H1 (cell line): ENCODE measurements at regions not wholly inside any gene's neighbourhood (a gene's known extent, or its start where the extent isn't known, plus 50 kb on each side); places are given as distances from the start of the nearest gene placed in this dataset.

ENCODE experiments used
- CTCF ChIA-PET: fragments of 300-600 bp; sonication (Branson Sonifier 250); formaldehyde crosslinking; loops from one replicate; lab custom pipeline; 2021; ENCODE audit not compliant: partially characterized antibody; lab: Charles Lee
- POLR2A ChIA-PET: fragments of 300-600 bp; sonication (Branson Sonifier 250); formaldehyde crosslinking; loops from one replicate; lab custom pipeline; 2021; ENCODE audit warnings: inconsistent platforms; ENCODE audit not compliant: partially characterized antibody; lab: Charles Lee
- DNase-seq, 2 experiments: peaks; one replicate each; pipeline versions ENCODE4 v3.0.0 to v3.0.0-alpha.2; 2010 to 2022; ENCODE audit warnings: low spot score in 2 of 2, low read depth in 1 of 2, mixed read lengths in 1 of 2
- FAIRE-seq: peaks from 2 replicates; lab custom pipeline; 2011; peaks lifted over from hg19 to GRCh38; lab: Jason Lieb, UNC
- H2AFZ ChIP-seq: 2 replicates; pipeline ENCODE4 v1.8.1; 2012; ENCODE audit warnings: low read length, inconsistent platforms
- H2AK5ac ChIP-seq: 2 replicates; pipeline ENCODE4 v1.6.1; 2013; ENCODE audit warnings: low read depth, low read length
- H2BK120ac ChIP-seq: replicated peaks from 2 replicates; pipeline ENCODE3; 2013; ENCODE audit warnings: low read depth, low read length, inconsistent platforms
- H2BK12ac ChIP-seq: 2 replicates; pipeline ENCODE4 v1.6.1; 2013; ENCODE audit warnings: low read depth, low read length
- H2BK15ac ChIP-seq: 2 replicates; pipeline ENCODE4 v1.6.1; 2013; ENCODE audit warnings: low read length
- H2BK20ac ChIP-seq: 2 replicates; pipeline ENCODE4 v1.6.1; 2013; ENCODE audit warnings: low read length
- H2BK5ac ChIP-seq: 2 replicates; pipeline ENCODE4 v1.6.1; 2013; ENCODE audit warnings: low read depth, low read length
- H3K14ac ChIP-seq: 2 replicates; pipeline ENCODE4 v1.6.1; 2013; ENCODE audit warnings: inconsistent platforms; ENCODE audit not compliant: insufficient read length
- H3K18ac ChIP-seq: 2 replicates; pipeline ENCODE4 v1.6.1; 2013; ENCODE audit warnings: low read length; ENCODE audit errors: extremely low read depth
- H3K23ac ChIP-seq: 2 replicates; pipeline ENCODE4 v1.6.1; 2013; ENCODE audit warnings: inconsistent platforms; ENCODE audit not compliant: insufficient read length
- H3K23me2 ChIP-seq: 2 replicates; pipeline ENCODE4 v1.6.1; 2013; ENCODE audit warnings: low read depth, low read length
- H3K27ac ChIP-seq: 2 replicates; pipeline ENCODE4 v1.6.1; 2011; ENCODE audit warnings: low read depth, low read length, inconsistent platforms
- H3K27me3 ChIP-seq, 4 experiments: replicated peaks in 1 of 4; 1 replicate in 1 of 4; 2 replicates in 3 of 4; pipeline versions ENCODE4 v1.6.1 to v1.8.1; 2011 to 2013; ENCODE audit warnings: low read length in 3 of 4, mild to moderate bottlenecking in 3 of 4, inconsistent platforms in 2 of 4, mixed read lengths in 2 of 4, moderate library complexity in 1 of 4; ENCODE audit not compliant: control insufficient read depth in 3 of 4, insufficient read depth in 3 of 4; ENCODE audit errors: extremely low read depth in 1 of 4
- H3K36me3 ChIP-seq, 4 experiments: 2 replicates each; pipeline versions ENCODE4 v1.6.1 to v1.8.1; 2011 to 2013; ENCODE audit warnings: mild to moderate bottlenecking in 4 of 4, low read length in 3 of 4, moderate library complexity in 2 of 4, control low read depth in 1 of 4, inconsistent platforms in 1 of 4; ENCODE audit not compliant: insufficient read depth in 4 of 4, control insufficient read depth in 2 of 4
- H3K4ac ChIP-seq: replicated peaks from 2 replicates; pipeline ENCODE3; 2013; ENCODE audit warnings: low read length, low read depth, mixed read lengths, inconsistent platforms; ENCODE audit not compliant: insufficient read length
- H3K4me1 ChIP-seq, 4 experiments: replicated peaks in 1 of 4; 1 replicate in 1 of 4; 2 replicates in 3 of 4; pipeline versions ENCODE4 v1.6.1 to v1.8.1; 2011 to 2013; ENCODE audit warnings: low read length in 3 of 4, inconsistent platforms in 2 of 4, mixed read lengths in 1 of 4; ENCODE audit not compliant: insufficient read depth in 4 of 4, control insufficient read depth in 3 of 4
- H3K4me2 ChIP-seq, 2 experiments: 2 replicates each; pipeline versions ENCODE4 v1.6.1 to v1.8.1; 2011 to 2013; ENCODE audit warnings: low read depth in 2 of 2, low read length in 2 of 2, control low read depth in 1 of 2, inconsistent platforms in 1 of 2, mild to moderate bottlenecking in 1 of 2; ENCODE audit not compliant: insufficient read depth in 1 of 2
- H3K4me3 ChIP-seq, 4 experiments: fragments of 200-600, 300-600 bp in 1 of 4; sonication (generic), shearing (Covaris generic), sonication (Bioruptor Twin) in 1 of 4; 2 replicates each; pipeline versions ENCODE4 v1.5.1 to v1.8.1; 2011 to 2016; ENCODE audit warnings: low read length in 4 of 4, low read depth in 3 of 4, control low read depth in 2 of 4, inconsistent platforms in 2 of 4, mild to moderate bottlenecking in 2 of 4, mixed read lengths in 1 of 4, moderate library complexity in 1 of 4; ENCODE audit not compliant: insufficient read depth in 2 of 4; ENCODE audit errors: extremely low read depth in 1 of 4
- H3K56ac ChIP-seq: replicated peaks from 2 replicates; pipeline ENCODE3; 2013; ENCODE audit warnings: low read depth, mild to moderate bottlenecking, mixed read lengths, low read length, inconsistent platforms; ENCODE audit not compliant: insufficient read length
- H3K79me1 ChIP-seq: 2 replicates; pipeline ENCODE4 v1.6.1; 2013; ENCODE audit warnings: low read depth, low read length, control low read depth
- H3K79me2 ChIP-seq, 2 experiments: 2 replicates each; pipeline versions ENCODE4 v1.6.1 to v1.8.1; 2012 to 2013; ENCODE audit warnings: low read length in 2 of 2, mild to moderate bottlenecking in 2 of 2, inconsistent platforms in 1 of 2; ENCODE audit not compliant: insufficient read depth in 2 of 2, control insufficient read depth in 1 of 2
- H3K9ac ChIP-seq, 4 experiments: replicated peaks in 1 of 4; 1 replicate in 1 of 4; 2 replicates in 3 of 4; pipeline versions ENCODE4 v1.6.1 to v1.8.1; 2011 to 2013; ENCODE audit warnings: low read depth in 3 of 4, low read length in 3 of 4, control low read depth in 2 of 4, mild to moderate bottlenecking in 2 of 4, moderate library complexity in 2 of 4, inconsistent platforms in 1 of 4; ENCODE audit errors: extremely low read depth in 1 of 4
- H3K9me3 ChIP-seq, 2 experiments: 2 replicates each; pipeline versions ENCODE4 v1.6.1 to v1.8.1; 2012 to 2013; ENCODE audit warnings: mild to moderate bottlenecking in 2 of 2, moderate library complexity in 2 of 2, control low read depth in 1 of 2, inconsistent platforms in 1 of 2, low read depth in 1 of 2, low read length in 1 of 2, mixed read lengths in 1 of 2; ENCODE audit not compliant: insufficient read depth in 2 of 2
- H4K20me1 ChIP-seq, 2 experiments: replicated peaks in 1 of 2; 2 replicates each; pipeline versions ENCODE3 to v1.8.1; 2011 to 2013; ENCODE audit warnings: inconsistent platforms in 2 of 2, low read length in 2 of 2, mild to moderate bottlenecking in 1 of 2; ENCODE audit not compliant: insufficient read depth in 2 of 2, control insufficient read depth in 1 of 2
- H4K5ac ChIP-seq: 2 replicates; pipeline ENCODE4 v1.6.1; 2013; ENCODE audit warnings: low read length, low read depth, mixed read lengths, inconsistent platforms; ENCODE audit not compliant: insufficient read length
- H4K8ac ChIP-seq: 2 replicates; pipeline ENCODE4 v1.8.0; 2013; ENCODE audit warnings: mild to moderate bottlenecking, moderate library complexity, low read length, inconsistent platforms; ENCODE audit not compliant: insufficient read depth; ENCODE audit errors: extremely low read depth
- H4K91ac ChIP-seq: replicated peaks from 2 replicates; pipeline ENCODE3; 2013; ENCODE audit warnings: low read length, mixed read lengths, inconsistent platforms; ENCODE audit not compliant: insufficient read length
- GTF2F1 ChIP-seq: IDR thresholded peaks from 2 replicates; pipeline ENCODE4 v1.6.1; 2012; ENCODE audit warnings: low read depth, low read length, improper control_type of control experiment, borderline replicate concordance
- JUN ChIP-seq: IDR thresholded peaks from 2 replicates; pipeline ENCODE4 v1.6.1; 2011; ENCODE audit warnings: low read depth, mild to moderate bottlenecking, improper control_type of control experiment, low read length
- KDM4A ChIP-seq: IDR thresholded peaks from one replicate; pipeline ENCODE4 v1.7.1; 2012; ENCODE audit warnings: low read depth, mild to moderate bottlenecking, moderate library complexity, low read length, inconsistent platforms; ENCODE audit not compliant: severe bottlenecking
- SIRT6 ChIP-seq: IDR thresholded peaks from one replicate; pipeline ENCODE4 v1.7.1; 2012; ENCODE audit warnings: low read length, inconsistent platforms
- SP1 ChIP-seq: IDR thresholded peaks from 2 replicates; pipeline ENCODE4 v1.6.1; 2011; ENCODE audit warnings: low read depth, low read length
- SUZ12 ChIP-seq: fragments of 200-600 bp; sonication (generic); IDR thresholded peaks from 2 replicates; pipeline ENCODE4 v1.6.1; 2012; ENCODE audit warnings: mild to moderate bottlenecking, inconsistent platforms, low read length, moderate library complexity, mixed read lengths
- TAF1 ChIP-seq: IDR thresholded peaks from 2 replicates; pipeline ENCODE4 v1.6.1; 2011; ENCODE audit warnings: mild to moderate bottlenecking, low read depth, low read length
- ZNF274 ChIP-seq: IDR thresholded peaks from 2 replicates; pipeline ENCODE4 v1.7.0; 2012; ENCODE audit warnings: low read length, borderline replicate concordance; ENCODE audit errors: extremely low read depth
- WGBS, 2 experiments: shearing (Covaris generic) in 1 of 2; methylation state at CpG; one replicate each; pipeline versions ENCODE4 v1.1.6 to v1.1.7; 2013 to 2015; ENCODE audit warnings: low lambda C conversion rate in 2 of 2, mixed read lengths in 2 of 2, inconsistent platforms in 1 of 2, low coverage in 1 of 2, missing lambda C conversion rate in 1 of 2; ENCODE audit not compliant: insufficient replicate concordance in 2 of 2, insufficient coverage in 1 of 2, insufficient read length in 1 of 2; ENCODE audit errors: extremely low coverage in 1 of 2, missing lambda C conversion rate in 1 of 2; 5-methylcytosine and 5-hydroxymethylcytosine counted together

DNA sequence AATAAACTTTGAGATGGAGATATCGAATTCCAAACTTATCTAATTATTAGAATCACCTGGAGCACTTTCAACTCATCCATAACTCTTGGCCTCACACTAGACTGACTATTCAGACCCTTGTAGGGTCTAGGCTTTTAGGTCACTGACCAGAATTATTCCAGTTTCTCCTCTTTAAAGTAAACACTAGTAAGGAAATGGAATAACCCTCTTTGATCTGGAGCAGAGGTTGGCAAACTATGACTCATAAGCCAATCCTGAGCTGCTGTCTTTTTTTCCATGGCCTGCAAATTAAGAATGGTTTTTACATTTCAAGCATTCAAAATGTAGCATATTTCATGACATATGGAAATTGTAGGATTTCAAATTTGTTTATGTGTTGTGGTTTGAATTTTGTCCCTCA lies 1601.9 kb downstream of the REEP3 start:
- Histone ChIP-seq H3K4me3 (no peak overlapping the region), H2BK20ac (no peak overlapping the region), H2AK5ac (no peak overlapping the region), H3K56ac (no peak overlapping the region), H3K4ac (no peak overlapping the region), H3K9ac (no peak overlapping the region), H3K27ac (no peak overlapping the region), H2AFZ (no peak overlapping the region), H4K8ac (no peak overlapping the region), H3K14ac (no peak overlapping the region), H4K91ac (no peak overlapping the region), H4K20me1 (no peaks in the 10 kb centered on the region), H3K79me2 (no peaks in the 10 kb centered on the region), H3K23me2 (no peaks in the 10 kb centered on the region; the same call in 1 of the 2 replicates), H3K27me3 (no peaks in the 10 kb centered on the region), H2BK5ac (no peak overlapping the region), H3K9me3 (no peaks in the 10 kb centered on the region), H2BK15ac (no peak overlapping the region), H3K36me3 (no peaks in the 10 kb centered on the region), H3K79me1 (no peaks in the 10 kb centered on the region), H2BK120ac (no peak overlapping the region), H2BK12ac (no peak overlapping the region), H4K5ac (no peak overlapping the region), H3K4me2 (no peak overlapping the region), H3K4me1 (no peaks in the 10 kb centered on the region), H3K18ac (no peak overlapping the region), H3K23ac (no peak overlapping the region)
- POLR2A ChIA-PET, result no interaction called here
- CTCF ChIA-PET, result no interaction called here
- WGBS, 2 experiments, result 81% methylated on average over 1 of the region's 1 CpG; no CpG with 5 or more reads in 1 of the 2 experiments
- DNase-seq (no peak), FAIRE-seq (no peak)
- TF ChIP-seq GTF2F1 (no peak), SIRT6 (no peak), JUN (no peak), SP1 (no peak), ZNF274 (no peak), SUZ12 (no peak), TAF1 (no peak), KDM4A (no peak)
